Suppressor macrophage (primary cell): ENCODE measurements at regions not wholly inside any gene's neighbourhood (a gene's known extent, or its start where the extent isn't known, plus 50 kb on each side); places are given as distances from the start of the nearest gene placed in this dataset.

Experiments used
- DNase-seq, 4 experiments: peaks; one replicate each; pipeline ENCODE4 v3.0.0-alpha.2; 2020 to 2022

GRCh38 chr3:11919390-11919789 lies 72.7 kb upstream of the TAMM41 start:
- DNase-seq, result no peak

GRCh38 chr3:11924518-11924917 lies 77.8 kb upstream of the TAMM41 start:
- no peak for DNase-seq

- no peak for DNase-seq
Observed at GRCh38 chr3:11928381-11928780, 75.8 kb upstream of the SYN2 start.

- DNase-seq, result no peak
Observed at GRCh38 chr3:11929531-11929930, 74.7 kb upstream of the SYN2 start.

- DNase-seq, result no peak
Observed at GRCh38 chr3:11930084-11930483, 74.1 kb upstream of the SYN2 start.

GRCh38 chr3:11932636-11933035 lies 71.6 kb upstream of the SYN2 start:
- DNase-seq, result no peak

GRCh38 chr3:11933529-11933928 lies 70.7 kb upstream of the SYN2 start:
- no peak for DNase-seq

GRCh38 chr3:11944052-11944673 lies 60.0 kb upstream of the SYN2 start:
- peak; percentile 31 to 48 (median 35) for DNase-seq

GRCh38 chr3:11948331-11948730 lies 55.9 kb upstream of the SYN2 start:
- DNase-seq, result no peak

GRCh38 chr3:11948866-11949265 lies 55.3 kb upstream of the SYN2 start:
- no peak for DNase-seq

- no peak for DNase-seq
Observed at GRCh38 chr3:11949351-11949750, 54.8 kb upstream of the SYN2 start.

- no peak for DNase-seq
Observed at GRCh38 chr3:11950576-11950975, 53.6 kb upstream of the SYN2 start.

- DNase-seq, result no peak
Observed at GRCh38 chr3:11953350-11953749, 50.8 kb upstream of the SYN2 start.

GRCh38 chr3:11953778-11954177 lies 50.4 kb upstream of the SYN2 start:
- DNase-seq, result no peak

GRCh38 chr3:11954312-11954934 lies 49.8 kb upstream of the SYN2 start:
- DNase-seq, result no peak
